ENCODE measurements at regions not wholly inside any gene's neighbourhood (a gene's known extent, or its start where the extent isn't known, plus 50 kb on each side); places are given as distances from the start of the nearest gene placed in this dataset.

- no TSS peak for BruUV-seq (replicated peaks)
- Mint-ChIP-seq H3K36me3 (ENCODE audit: insufficient read depth, unreplicated experiment) (no peaks in the 10 kb centered on the region), H3K4me1 (ENCODE audit: low read depth, unreplicated experiment) (no peaks in the 10 kb centered on the region), H3K27ac (ENCODE audit: unreplicated experiment) (no peak overlapping the region), H3K27me3 (ENCODE audit: unreplicated experiment) (peaks cover 25% of the 10 kb centered on the region), H3K4me3 (ENCODE audit: low read depth, unreplicated experiment) (no peak overlapping the region), H3K9me3 (ENCODE audit: low read depth, unreplicated experiment) (peaks cover 5% of the 10 kb centered on the region)
- no peak for TF ChIP-seq CTCF (IDR thresholded peaks at IDR 0.05; ENCODE audit: unreplicated experiment)
- no peak for DNase-seq
- CTCF ChIA-PET, result no interaction called here
- intact Hi-C loops (cut with micrococcal nuclease; ENCODE audit: unreplicated experiment), result no loop called here
Observed at GRCh38 chr4:17090063-17090462, 191.6 kb upstream of the LDB2 start.

DNA sequence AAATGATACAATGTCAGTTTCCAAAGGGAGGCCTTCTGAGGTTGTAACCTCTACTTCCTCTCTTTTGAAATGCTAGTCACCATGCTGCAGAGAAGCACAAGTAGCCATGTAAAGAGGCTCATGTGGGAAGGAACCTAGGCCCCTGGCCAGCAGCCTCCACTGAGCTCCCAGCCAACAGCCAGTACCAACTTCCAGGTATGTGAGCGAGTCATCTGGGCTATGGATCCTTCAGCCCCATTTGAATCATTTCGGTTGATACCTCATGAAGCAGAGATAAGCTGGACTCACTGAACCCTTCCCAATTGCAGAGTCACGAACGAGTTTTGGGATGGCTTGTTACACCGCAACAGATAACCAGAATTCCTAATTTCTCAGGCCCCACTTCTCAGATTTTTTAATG lies 187.0 kb upstream of the LDB2 start:
- Mint-ChIP-seq H3K4me1 (ENCODE audit: low read depth, unreplicated experiment) (no peaks in the 10 kb centered on the region), H3K9me3 (ENCODE audit: low read depth, unreplicated experiment) (peaks cover 3% of the 10 kb centered on the region), H3K4me3 (ENCODE audit: low read depth, unreplicated experiment) (no peak overlapping the region), H3K27ac (ENCODE audit: unreplicated experiment) (no peak overlapping the region), H3K27me3 (ENCODE audit: unreplicated experiment) (no peaks in the 10 kb centered on the region), H3K36me3 (ENCODE audit: insufficient read depth, unreplicated experiment) (no peaks in the 10 kb centered on the region)
- intact Hi-C loops (cut with micrococcal nuclease; ENCODE audit: unreplicated experiment), result no loop called here
- no TSS peak for BruUV-seq (replicated peaks)
- no peak for TF ChIP-seq CTCF (IDR thresholded peaks at IDR 0.05; ENCODE audit: unreplicated experiment)
- CTCF ChIA-PET, result no interaction called here
- no peak for DNase-seq

GRCh38 chr4:17082186-17082585 lies 183.7 kb upstream of the LDB2 start:
- no TSS peak for BruUV-seq (replicated peaks)
- TF ChIP-seq CTCF (IDR thresholded peaks at IDR 0.05; ENCODE audit: unreplicated experiment), result no peak
- intact Hi-C loops (cut with micrococcal nuclease; ENCODE audit: unreplicated experiment), result no loop called here
- H3K4me1 Mint-ChIP-seq (ENCODE audit: low read depth, unreplicated experiment), result no peaks in the 10 kb centered on the region
- peaks cover 3% of the 10 kb centered on the region for H3K9me3 Mint-ChIP-seq (ENCODE audit: low read depth, unreplicated experiment)
- DNase-seq, result no peak
- H3K27me3 Mint-ChIP-seq (ENCODE audit: unreplicated experiment), result no peaks in the 10 kb centered on the region
- H3K27ac Mint-ChIP-seq (ENCODE audit: unreplicated experiment), result no peak overlapping the region
- no peak overlapping the region for H3K4me3 Mint-ChIP-seq (ENCODE audit: low read depth, unreplicated experiment)
- no peaks in the 10 kb centered on the region for H3K36me3 Mint-ChIP-seq (ENCODE audit: insufficient read depth, unreplicated experiment)
- CTCF ChIA-PET, result no interaction called here

- Mint-ChIP-seq H3K4me1 (ENCODE audit: low read depth, unreplicated experiment) (no peaks in the 10 kb centered on the region), H3K9me3 (ENCODE audit: low read depth, unreplicated experiment) (peaks cover 3% of the 10 kb centered on the region), H3K27ac (ENCODE audit: unreplicated experiment) (no peak overlapping the region), H3K4me3 (ENCODE audit: low read depth, unreplicated experiment) (no peak overlapping the region), H3K27me3 (ENCODE audit: unreplicated experiment) (no peaks in the 10 kb centered on the region), H3K36me3 (ENCODE audit: insufficient read depth, unreplicated experiment) (no peaks in the 10 kb centered on the region)
- CTCF ChIA-PET, result no interaction called here
- intact Hi-C loops (cut with micrococcal nuclease; ENCODE audit: unreplicated experiment), result no loop called here
- no TSS peak for BruUV-seq (replicated peaks)
- DNase-seq, result no peak
- no peak for TF ChIP-seq CTCF (IDR thresholded peaks at IDR 0.05; ENCODE audit: unreplicated experiment)
Observed at GRCh38 chr4:17081179-17081578, 182.7 kb upstream of the LDB2 start.

DNA sequence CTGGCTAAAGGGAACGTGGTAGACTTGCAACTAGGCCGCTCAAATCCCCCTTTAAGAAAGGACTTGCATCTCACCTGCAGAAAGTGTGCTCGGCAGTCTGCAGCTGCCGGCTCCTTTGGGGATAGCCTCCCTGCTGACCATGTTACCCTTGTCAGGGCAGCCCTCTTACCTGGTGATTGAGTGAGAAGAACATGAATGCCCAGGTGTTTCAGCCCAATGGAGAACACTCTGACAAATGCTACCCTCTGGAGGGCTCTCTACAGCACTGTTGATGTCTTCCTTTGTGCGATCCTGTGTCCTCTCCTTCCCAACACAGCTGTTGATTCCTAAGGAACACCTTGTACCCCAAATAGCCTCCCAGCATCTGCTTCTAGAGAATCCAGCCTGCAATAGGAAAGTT lies 178.7 kb upstream of the LDB2 start:
- no peak for TF ChIP-seq CTCF (IDR thresholded peaks at IDR 0.05; ENCODE audit: unreplicated experiment)
- Mint-ChIP-seq H3K9me3 (ENCODE audit: low read depth, unreplicated experiment) (no peaks in the 10 kb centered on the region), H3K27me3 (ENCODE audit: unreplicated experiment) (no peaks in the 10 kb centered on the region), H3K4me1 (ENCODE audit: low read depth, unreplicated experiment) (no peaks in the 10 kb centered on the region), H3K36me3 (ENCODE audit: insufficient read depth, unreplicated experiment) (no peaks in the 10 kb centered on the region), H3K4me3 (ENCODE audit: low read depth, unreplicated experiment) (no peak overlapping the region), H3K27ac (ENCODE audit: unreplicated experiment) (no peak overlapping the region)
- no TSS peak for BruUV-seq (replicated peaks)
- CTCF ChIA-PET, result no interaction called here
- intact Hi-C loops (cut with micrococcal nuclease; ENCODE audit: unreplicated experiment), result no loop called here
- DNase-seq, result no peak
